Left ventricle myocardium inferior (tissue), 1 donor: ENCODE measurements at regions not wholly inside any gene's neighbourhood (a gene's known extent, or its start where the extent isn't known, plus 50 kb on each side); places are given as distances from the start of the nearest gene placed in this dataset.

Experiments
- DNase-seq: peaks from one replicate; pipeline ENCODE4 v3.0.0-alpha.2; 2020
- H3K27ac ChIP-seq: fragments of 200-600 bp; replicated peaks from 2 replicates; pipeline ENCODE4 v1.8.0; 2021
- H3K27me3 ChIP-seq: fragments of 200-600 bp; 2 replicates; pipeline ENCODE4 v1.8.0; 2021; ENCODE audit warnings: low read depth
- H3K36me3 ChIP-seq: fragments of 200-600 bp; 2 replicates; pipeline ENCODE4 v1.8.0; 2021
- H3K4me1 ChIP-seq: fragments of 200-600 bp; 2 replicates; pipeline ENCODE4 v1.8.0; 2021
- H3K4me3 ChIP-seq: fragments of 200-600 bp; 2 replicates; pipeline ENCODE4 v1.8.0; 2021; ENCODE audit warnings: mild to moderate bottlenecking, moderate library complexity
- H3K9me3 ChIP-seq: fragments of 200-600 bp; replicated peaks from 2 replicates; pipeline ENCODE4 v1.8.0; 2021
- CTCF ChIP-seq: fragments of 200-600 bp; IDR thresholded peaks from 2 replicates; pipeline ENCODE4 v1.8.0; 2021; ENCODE audit warnings: antibody characterized with exemption, mild to moderate bottlenecking, borderline replicate concordance
- intact Hi-C: fragments of 100-400 bp; cut with micrococcal nuclease; formaldehyde crosslinking; loops from one replicate; pipeline ENCODE4 v1.11.0; 2022
- donor health status: DM: no; HTN: yes; CAD: no; lungs with severe emphysema.

- H3K27me3 ChIP-seq, result no peaks in the 10 kb centered on the region
- no peak for TF ChIP-seq CTCF
- H3K4me3 ChIP-seq, result no peak overlapping the region
- H3K9me3 ChIP-seq, result peaks cover 6% of the 10 kb centered on the region
- H3K36me3 ChIP-seq, result no peaks in the 10 kb centered on the region
- no peak for DNase-seq
- intact Hi-C loops, result no loop called here
- no peak overlapping the region for H3K27ac ChIP-seq
- no peaks in the 10 kb centered on the region for H3K4me1 ChIP-seq
Observed at GRCh38 chr11:104765401-104766095, 132.7 kb downstream of the CASP12 start.

- Histone ChIP-seq H3K4me3 (no peak overlapping the region), H3K27ac (no peak overlapping the region), H3K36me3 (no peaks in the 10 kb centered on the region), H3K27me3 (no peaks in the 10 kb centered on the region), H3K4me1 (no peaks in the 10 kb centered on the region), H3K9me3 (peaks cover 15% of the 10 kb centered on the region)
- no peak for TF ChIP-seq CTCF
- intact Hi-C loops, result no loop called here
- no peak for DNase-seq
Observed at GRCh38 chr11:104764710-104765045, 133.6 kb downstream of the CASP12 start.

GRCh38 chr11:104763930-104764709, 134.1 kb downstream of the CASP12 start:
- DNase-seq, result no peak
- intact Hi-C loops, result no loop called here
- Histone ChIP-seq H3K27ac (no peak overlapping the region), H3K9me3 (peaks cover 20% of the 10 kb centered on the region), H3K36me3 (no peaks in the 10 kb centered on the region), H3K27me3 (no peaks in the 10 kb centered on the region), H3K4me3 (no peak overlapping the region), H3K4me1 (no peaks in the 10 kb centered on the region)
- TF ChIP-seq CTCF, result no peak

DNA sequence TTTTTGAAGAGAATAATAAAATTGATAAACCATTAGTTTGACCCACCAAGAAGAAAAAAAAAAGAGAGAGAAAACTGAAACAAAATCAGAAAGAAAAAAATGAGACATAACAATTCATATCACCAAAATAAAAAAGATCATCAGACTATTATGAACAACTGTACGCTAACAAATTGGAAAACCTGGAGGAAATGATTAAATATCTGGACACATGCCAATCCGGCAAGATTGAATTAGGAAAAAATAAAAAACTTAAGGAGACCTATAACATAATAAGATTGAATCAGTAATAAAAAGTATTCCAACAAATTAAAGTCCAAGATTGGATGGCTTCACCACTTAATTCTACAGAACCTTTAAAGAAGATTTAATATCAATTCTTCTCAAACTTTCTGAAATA, 136.7 kb downstream of the CASP12 start:
- no peak for DNase-seq
- H3K9me3 ChIP-seq, result peaks cover 27% of the 10 kb centered on the region
- H3K27ac ChIP-seq, result no peak overlapping the region
- H3K27me3 ChIP-seq, result no peaks in the 10 kb centered on the region
- H3K36me3 ChIP-seq, result no peaks in the 10 kb centered on the region
- intact Hi-C loops, result no loop called here
- H3K4me1 ChIP-seq, result no peaks in the 10 kb centered on the region
- no peak overlapping the region for H3K4me3 ChIP-seq
- no peak for TF ChIP-seq CTCF

GRCh38 chr11:104759464-104759863, 138.8 kb downstream of the CASP12 start:
- no peak overlapping the region for H3K4me3 ChIP-seq
- no peak for DNase-seq
- no peaks in the 10 kb centered on the region for H3K4me1 ChIP-seq
- peaks cover 27% of the 10 kb centered on the region for H3K9me3 ChIP-seq
- H3K27ac ChIP-seq, result no peak overlapping the region
- intact Hi-C loops, result no loop called here
- no peak for TF ChIP-seq CTCF
- H3K36me3 ChIP-seq, result no peaks in the 10 kb centered on the region
- no peaks in the 10 kb centered on the region for H3K27me3 ChIP-seq
